GM12891 (cell line): ENCODE measurements at regions not wholly inside any gene's neighbourhood (a gene's known extent, or its start where the extent isn't known, plus 50 kb on each side); places are given as distances from the start of the nearest gene placed in this dataset.

Experiments used
- PAX5 ChIP-seq: IDR thresholded peaks from 2 replicates; pipeline ENCODE4 v1.6.1; 2011; ENCODE audit warnings: low read length, moderate library complexity, mild to moderate bottlenecking; ENCODE audit not compliant: insufficient read depth, severe bottlenecking
- POLR2A ChIP-seq: IDR thresholded peaks from 2 replicates; pipeline ENCODE4 v1.6.1; 2011; ENCODE audit warnings: low read depth, low read length, control low read depth
- POLR2AphosphoS5 ChIP-seq: IDR thresholded peaks from 2 replicates; pipeline ENCODE4 v1.6.1; 2011; ENCODE audit warnings: low read depth, low read length, control low read depth

DNA sequence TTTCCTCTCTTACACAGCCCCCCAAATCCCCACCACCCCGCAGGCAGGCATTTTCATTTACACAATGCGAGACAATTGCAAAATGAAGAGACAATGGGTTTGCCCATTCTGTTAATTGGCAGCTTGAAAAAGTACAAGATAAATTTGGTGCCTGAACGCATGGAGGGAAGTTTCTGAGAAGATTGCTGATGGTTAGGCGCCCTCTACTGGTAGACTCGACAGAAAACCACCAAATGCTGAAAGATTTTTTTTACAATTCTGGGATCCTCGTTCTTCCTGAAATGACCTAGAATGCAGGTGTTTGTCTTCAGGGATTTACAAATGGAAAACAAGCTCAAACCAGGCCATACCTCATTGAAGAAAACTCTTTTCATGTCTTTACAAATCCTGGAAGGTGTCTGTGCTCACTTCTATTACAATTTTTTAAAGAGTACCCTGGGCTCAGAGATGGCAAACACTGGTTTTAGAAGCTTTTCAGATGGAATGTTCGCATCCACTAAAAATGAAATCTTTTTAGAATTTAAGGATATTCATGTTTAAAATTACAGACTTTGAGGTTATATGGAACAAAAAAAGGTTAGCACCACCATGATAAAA, 338.5 kb downstream of the PMP22 start:
- TF ChIP-seq POLR2AphosphoS5 (no peak), POLR2A (no peak), PAX5 (no peak)
